GM18498 (cell line): ENCODE measurements at regions not wholly inside any gene's neighbourhood (a gene's known extent, or its start where the extent isn't known, plus 50 kb on each side); places are given as distances from the start of the nearest gene placed in this dataset.

Experiments
- ATAC-seq: cut with Tn5 transposase; IDR thresholded peaks from one replicate; pipeline ENCODE4 v1.9.1; 2021; ENCODE audit warnings: mild to moderate bottlenecking, moderate library complexity; ENCODE audit not compliant: unreplicated experiment

GRCh38 chr10:128485701-128486235 lies 359.5 kb upstream of the MKI67 start:
- no peak for ATAC-seq

- ATAC-seq = no peak
Observed at GRCh38 chr10:128487517-128487916, 361.3 kb upstream of the MKI67 start.

- ATAC-seq = no peak
Observed at GRCh38 chr10:128489324-128490247, 363.4 kb upstream of the MKI67 start.

- no peak for ATAC-seq
Observed at GRCh38 chr10:128491686-128492085, 365.5 kb upstream of the MKI67 start.

- no peak for ATAC-seq
Observed at GRCh38 chr10:128493811-128494210, 367.6 kb upstream of the MKI67 start.

GRCh38 chr10:128494665-128495064 lies 368.4 kb upstream of the MKI67 start:
- no peak for ATAC-seq

- no peak for ATAC-seq
Observed at GRCh38 chr10:128497660-128498377, 371.6 kb upstream of the MKI67 start.

- ATAC-seq = no peak
Observed at GRCh38 chr10:128498378-128498730, 372.1 kb upstream of the MKI67 start.

- no peak for ATAC-seq
Observed at GRCh38 chr10:128498746-128499145, 372.5 kb upstream of the MKI67 start.

- ATAC-seq = no peak
Observed at GRCh38 chr10:128499486-128499885, 373.3 kb upstream of the MKI67 start.

GRCh38 chr10:128499956-128500355 lies 373.7 kb upstream of the MKI67 start:
- ATAC-seq = no peak

GRCh38 chr10:128500642-128501041 lies 374.4 kb upstream of the MKI67 start:
- no peak for ATAC-seq

- ATAC-seq = no peak
Observed at GRCh38 chr10:128505346-128505745, 379.1 kb upstream of the MKI67 start.

GRCh38 chr10:128506423-128506822 lies 380.2 kb upstream of the MKI67 start:
- ATAC-seq = no peak

- ATAC-seq = no peak
Observed at GRCh38 chr10:128507066-128507465, 380.8 kb upstream of the MKI67 start.

GRCh38 chr10:128511284-128511683 lies 385.1 kb upstream of the MKI67 start:
- ATAC-seq = no peak

GRCh38 chr10:128512767-128513166 lies 386.5 kb upstream of the MKI67 start:
- ATAC-seq = no peak

- no peak for ATAC-seq
Observed at GRCh38 chr10:128514536-128514935, 388.3 kb upstream of the MKI67 start.

GRCh38 chr10:128516180-128516579 lies 390.0 kb upstream of the MKI67 start:
- ATAC-seq = no peak

- ATAC-seq = no peak
Observed at GRCh38 chr10:128517167-128517566, 390.9 kb upstream of the MKI67 start.

GRCh38 chr10:128518000-128518399 lies 391.8 kb upstream of the MKI67 start:
- ATAC-seq = no peak

- ATAC-seq = no peak
Observed at GRCh38 chr10:128519581-128519980, 393.4 kb upstream of the MKI67 start.
